Stomach (tissue), 8 donors: ENCODE measurements at regions not wholly inside any gene's neighbourhood (a gene's known extent, or its start where the extent isn't known, plus 50 kb on each side); places are given as distances from the start of the nearest gene placed in this dataset.
"Not testable (repeated sequence)": the region's sequence is repeated elsewhere in the genome, so short reads cannot be mapped to it uniquely, and the experiment has no call there.

Experiments
- DNase-seq, 2 donors: peaks; one replicate each; pipeline versions ENCODE4 v3.0.0 to v3.0.0-alpha.2; 2013 to 2019
- H3K27ac ChIP-seq, 5 donors: fragments of 200-600 bp in 4 of 5; sonication (generic) in 4 of 5; one replicate each; pipeline ENCODE4 v1.5.1; 2013 to 2019; ENCODE audit warnings: mild to moderate bottlenecking in 1 of 5, moderate library complexity in 1 of 5
- H3K27me3 ChIP-seq, 3 donors: fragments of 200-600 bp; sonication (generic); one replicate each; pipeline ENCODE4 v1.5.1; 2017 to 2019; ENCODE audit warnings: mixed run types in 1 of 3
- H3K36me3 ChIP-seq, 4 donors: fragments of 200-600 bp; sonication (generic); 1 replicate in 3 of 4; 2 replicates in 1 of 4; pipeline ENCODE4 v1.5.1; 2016 to 2019
- H3K4me1 ChIP-seq, 4 donors: fragments of 200-600 bp; sonication (generic); one replicate each; pipeline ENCODE4 v1.5.1; 2016 to 2019
- H3K4me3 ChIP-seq, 4 donors: fragments of 200-600 bp; sonication (generic) in 3 of 4; one replicate each; pipeline ENCODE4 v1.5.1; 2016 to 2019; ENCODE audit warnings: mild to moderate bottlenecking in 1 of 4
- H3K9me3 ChIP-seq, 4 donors: fragments of 200-600 bp; sonication (generic); one replicate each; pipeline ENCODE4 v1.5.1; 2016 to 2019
- CTCF ChIP-seq, 7 experiments: fragments of 450-650 bp in 4 of 7; fragments of 200-600 bp in 3 of 7; sonication (generic) in 3 of 7; IDR thresholded peaks; one replicate each; pipeline ENCODE4 v1.5.1; 2016 to 2019; ENCODE audit warnings: antibody characterized with exemption in 7 of 7, control low read depth in 2 of 7, mild to moderate bottlenecking in 1 of 7
- EP300 ChIP-seq: sonication (generic); formaldehyde crosslinking; IDR thresholded peaks from one replicate; pipeline ENCODE4 v1.6.1; 2017; ENCODE audit warnings: antibody characterized with exemption
- POLR2A ChIP-seq, 4 donors: fragments of 450-650 bp; IDR thresholded peaks; one replicate each; pipeline ENCODE4 v1.6.1; 2016; ENCODE audit warnings: antibody characterized with exemption in 4 of 4, control low read depth in 2 of 4, mild to moderate bottlenecking in 1 of 4, moderate library complexity in 1 of 4
- POLR2AphosphoS5 ChIP-seq, 3 donors: sonication (generic); formaldehyde crosslinking; IDR thresholded peaks; one replicate each; pipeline ENCODE4 v1.6.1; 2016; ENCODE audit warnings: antibody characterized with exemption in 3 of 3
- WGBS, 5 donors: extraction: QIAGEN DNeasy Blood & Tissue Kit in 3 of 5; methylation state at CpG; one replicate each; pipeline versions ENCODE4 v1.1.5 to v1.1.7; 2013 to 2018; 5-methylcytosine and 5-hydroxymethylcytosine counted together
- intact Hi-C: fragments of 100-400 bp; cut with DNase I; formaldehyde crosslinking; loops from one replicate; pipeline ENCODE4 v1.15.1; 2023; ENCODE audit warnings: low total_unique reads
- donor health status: healthy with polysubstance abuse.
- donor health status: Bipolar disorder and iron deficiency.
- donor health status: healthy.

DNA sequence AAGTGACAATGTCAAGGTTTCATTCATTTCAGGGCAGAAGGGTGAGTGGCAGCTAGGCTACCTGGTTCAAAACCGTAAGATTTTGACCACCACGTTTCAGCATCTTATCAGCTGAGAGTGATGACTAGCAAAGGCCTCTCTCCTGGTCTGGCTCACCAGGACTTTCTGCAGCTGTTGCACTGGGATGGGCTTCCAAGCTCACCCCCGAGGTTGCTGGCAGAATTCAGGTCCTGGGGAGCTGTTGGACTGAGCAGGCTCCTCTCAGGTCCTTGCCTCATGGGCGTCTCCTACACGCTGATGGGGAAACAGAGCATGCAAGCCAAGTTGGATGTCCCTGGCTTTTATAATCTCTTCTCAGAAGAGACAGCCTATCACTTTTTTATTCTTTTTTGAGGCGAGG lies 88.8 kb upstream of the RNU6-1 start:
- Histone ChIP-seq H3K27me3 (no peaks in the 10 kb centered on the region), H3K27ac (peak overlapping the region in 3 of 5 donors; percentile 67 to 83 (median 77)), H3K4me1 (peaks cover 30 to 72% (median 42%) of the 10 kb centered on the region in 4 donors), H3K36me3 (no peaks in the 10 kb centered on the region), H3K4me3 (no peak overlapping the region), H3K9me3 (no peaks in the 10 kb centered on the region)
- WGBS, 5 donors: 66 to 77% (median 68%) methylated on average over 6 of the region's 6 CpGs
- DNase-seq: no peak
- intact Hi-C loops: no loop called here
- TF ChIP-seq POLR2A (IDR thresholded peaks at IDR 0.05): no peak
- TF ChIP-seq CTCF (IDR thresholded peaks at IDR 0.05): no peak
- no peak for TF ChIP-seq EP300
- TF ChIP-seq POLR2AphosphoS5 (IDR thresholded peaks at IDR 0.05): no peak

DNA sequence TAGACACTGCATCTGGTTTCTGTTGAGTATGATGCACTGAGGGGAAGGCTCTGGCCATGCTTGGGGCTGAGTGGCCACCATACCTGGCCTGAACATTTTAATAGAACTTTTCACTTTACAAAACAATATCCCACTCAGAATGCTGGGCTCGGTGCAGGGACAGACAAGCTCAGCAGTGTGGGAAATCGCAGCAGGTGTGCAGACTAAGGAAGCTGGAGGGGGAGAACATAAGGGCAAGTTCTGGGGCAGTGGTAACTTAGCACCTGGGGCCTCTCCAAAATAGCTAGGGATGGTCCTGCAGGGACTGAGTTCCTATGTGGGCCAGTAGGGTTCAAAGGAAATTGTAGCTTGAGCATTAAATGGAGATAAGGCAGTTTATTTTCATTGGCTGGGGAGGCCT lies 90.9 kb upstream of the RNU6-1 start:
- H3K36me3 ChIP-seq: no peaks in the 10 kb centered on the region
- WGBS, 5 donors: 86 to 98% (median 95%) methylated on average over 2 of the region's 2 CpGs
- no peak overlapping the region for H3K27ac ChIP-seq
- no peaks in the 10 kb centered on the region for H3K9me3 ChIP-seq
- DNase-seq: no peak
- no peaks in the 10 kb centered on the region for H3K27me3 ChIP-seq
- intact Hi-C loops: no loop called here
- TF ChIP-seq POLR2AphosphoS5 (IDR thresholded peaks at IDR 0.05) (no peak), EP300 (no peak), CTCF (IDR thresholded peaks at IDR 0.05) (no peak), POLR2A (IDR thresholded peaks at IDR 0.05) (no peak)
- no peak overlapping the region for H3K4me3 ChIP-seq
- peaks cover 26 to 54% (median 34%) of the 10 kb centered on the region in 4 donors for H3K4me1 ChIP-seq

GRCh38 chr15:67931861-67932260 lies 92.0 kb upstream of the RNU6-1 start:
- no peak for DNase-seq
- Histone ChIP-seq H3K9me3 (no peaks in the 10 kb centered on the region), H3K27ac (no peak overlapping the region), H3K4me1 (peaks cover 24 to 47% (median 31%) of the 10 kb centered on the region in 4 donors), H3K4me3 (no peak overlapping the region), H3K36me3 (no peaks in the 10 kb centered on the region), H3K27me3 (no peaks in the 10 kb centered on the region)
- intact Hi-C loops: no loop called here
- WGBS, 5 donors: 50 to 80% (median 64%) methylated on average over 3 of the region's 3 CpGs
- TF ChIP-seq EP300 (no peak), POLR2AphosphoS5 (IDR thresholded peaks at IDR 0.05) (peak in 1 of 3 donors; percentile 28), CTCF (IDR thresholded peaks at IDR 0.05) (no peak)

DNA sequence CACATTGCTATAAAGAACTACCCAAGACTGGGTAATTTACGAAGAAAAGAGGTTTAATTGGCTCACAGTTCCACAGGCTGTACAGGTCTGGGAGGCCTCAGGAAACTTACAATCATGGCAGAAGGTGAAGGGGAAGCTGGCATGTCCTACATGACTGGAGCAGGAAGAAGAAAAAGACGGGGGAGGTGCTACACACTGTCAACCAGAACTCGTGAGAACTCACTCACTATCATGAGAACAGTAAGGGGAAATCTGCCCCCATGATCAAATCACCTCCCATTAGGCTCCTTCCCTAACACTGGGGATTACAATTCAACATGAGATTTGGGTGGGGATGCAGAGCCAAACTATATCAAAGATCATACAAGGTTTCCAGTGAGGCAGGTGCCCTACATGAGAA lies 94.3 kb upstream of the RNU6-1 start:
- H3K9me3 ChIP-seq, intact Hi-C loops, H3K36me3 ChIP-seq, H3K4me3 ChIP-seq, H3K27me3 ChIP-seq, H3K27ac ChIP-seq, DNase-seq: not testable (repeated sequence)
- 68 to 85% (median 80%) methylated on average over 3 of the region's 3 CpGs for WGBS, 5 donors
- H3K4me1 ChIP-seq: peaks cover 4 to 30% (median 13%) of the 10 kb centered on the region in 4 donors

DNA sequence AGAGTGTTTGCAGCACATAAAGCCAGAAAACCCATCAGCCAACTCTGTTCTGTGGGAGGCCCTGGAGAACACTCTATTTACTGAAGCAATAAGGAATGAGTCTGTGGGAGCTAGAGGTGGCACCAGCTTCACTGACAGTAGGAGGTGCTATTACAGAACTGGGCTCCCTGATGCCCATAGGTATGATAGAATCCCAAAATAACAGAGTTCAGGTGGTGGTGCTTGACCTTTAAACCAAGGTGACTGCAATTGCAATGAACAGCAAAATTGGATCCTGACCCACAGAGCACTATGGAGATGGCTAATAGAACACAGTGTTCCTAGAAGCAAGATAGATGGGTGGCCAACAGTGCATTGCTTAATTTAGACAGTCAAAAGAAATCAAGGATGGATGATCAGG lies 95.4 kb upstream of the RNU6-1 start:
- TF ChIP-seq POLR2AphosphoS5 (IDR thresholded peaks at IDR 0.05) (peak in 1 of 3 donors; percentile 27), POLR2A (IDR thresholded peaks at IDR 0.05) (no peak), EP300 (no peak)
- Histone ChIP-seq H3K27ac (no peak overlapping the region), H3K4me3 (no peak overlapping the region), H3K27me3 (no peaks in the 10 kb centered on the region), H3K4me1 (peaks cover 1 to 22% (median 9%) of the 10 kb centered on the region in 4 donors), H3K36me3 (no peaks in the 10 kb centered on the region), H3K9me3 (no peaks in the 10 kb centered on the region)
- no peak for DNase-seq
- intact Hi-C loops: no loop called here
